GM21367 (cell line): ENCODE measurements at regions not wholly inside any gene's neighbourhood (a gene's known extent, or its start where the extent isn't known, plus 50 kb on each side); places are given as distances from the start of the nearest gene placed in this dataset.
"Not testable (repeated sequence)": the region's sequence is repeated elsewhere in the genome, so short reads cannot be mapped to it uniquely, and the experiment has no call there.

Experiments
- ATAC-seq: cut with Tn5 transposase; IDR thresholded peaks from one replicate; pipeline ENCODE4 v1.9.1; 2021; ENCODE audit not compliant: unreplicated experiment

- no peak for ATAC-seq
Observed at GRCh38 chr5:167823405-167823804, 468.0 kb upstream of the WWC1 start.

- ATAC-seq = no peak
Observed at GRCh38 chr5:167827766-167828165, 463.7 kb upstream of the WWC1 start.

DNA sequence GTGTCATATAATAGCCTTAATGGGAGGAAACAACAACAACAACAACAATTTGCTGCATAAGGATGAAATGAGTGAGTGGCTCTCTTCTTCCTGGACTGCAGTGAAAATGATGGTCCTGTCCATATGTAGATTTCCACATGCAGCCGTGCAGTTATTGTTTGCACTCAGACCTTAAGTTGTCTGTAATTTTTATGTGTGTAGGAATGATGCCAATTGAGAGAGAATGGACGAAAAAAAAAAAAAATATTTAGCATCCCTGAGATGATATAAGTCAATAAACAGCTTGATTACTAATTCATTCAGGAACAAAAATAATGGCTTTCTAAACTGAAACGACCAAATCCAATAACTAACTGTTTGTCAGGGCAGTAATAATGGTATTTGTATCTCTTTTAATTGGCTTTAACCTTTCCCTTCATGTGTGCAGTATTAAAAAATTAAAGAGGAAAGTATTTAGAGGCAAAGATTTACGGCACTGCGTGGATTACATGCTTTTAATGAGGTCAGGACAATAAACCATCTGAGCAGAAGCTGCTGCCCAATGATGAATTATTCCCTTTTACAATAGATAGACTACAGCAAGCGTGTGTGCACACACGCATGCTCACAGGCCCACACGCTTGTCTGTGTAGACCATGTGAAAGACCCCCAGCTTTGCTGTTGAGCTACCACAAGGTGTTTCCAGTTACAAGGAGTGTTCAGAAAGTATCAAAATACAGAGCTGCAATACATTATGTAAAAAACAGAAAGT is 459.5 kb upstream of the WWC1 start:
- ATAC-seq = no peak

GRCh38 chr5:167832609-167833008 is 458.8 kb upstream of the WWC1 start:
- ATAC-seq = no peak

DNA sequence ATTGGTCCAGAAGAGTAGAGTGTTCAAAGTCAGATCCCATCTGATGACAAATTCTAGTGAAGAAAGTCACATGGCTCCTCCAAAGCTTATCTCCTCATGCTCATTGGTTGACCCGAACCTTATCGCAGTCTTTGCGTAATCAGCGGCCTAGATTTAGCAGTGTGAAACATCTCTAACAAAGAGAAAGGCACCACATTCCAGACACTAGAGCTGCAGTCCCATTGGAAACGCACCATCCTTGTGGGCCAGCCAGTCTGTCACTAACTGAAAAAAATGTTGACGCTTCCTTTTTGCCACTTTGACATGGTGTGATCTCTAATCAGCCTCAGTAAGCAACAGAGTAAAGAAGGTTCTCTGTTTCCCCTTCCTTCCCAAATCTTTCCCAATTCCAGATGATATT is 458.0 kb upstream of the WWC1 start:
- ATAC-seq = no peak

- ATAC-seq = no peak
Observed at GRCh38 chr5:167835146-167835545, 456.3 kb upstream of the WWC1 start.

DNA sequence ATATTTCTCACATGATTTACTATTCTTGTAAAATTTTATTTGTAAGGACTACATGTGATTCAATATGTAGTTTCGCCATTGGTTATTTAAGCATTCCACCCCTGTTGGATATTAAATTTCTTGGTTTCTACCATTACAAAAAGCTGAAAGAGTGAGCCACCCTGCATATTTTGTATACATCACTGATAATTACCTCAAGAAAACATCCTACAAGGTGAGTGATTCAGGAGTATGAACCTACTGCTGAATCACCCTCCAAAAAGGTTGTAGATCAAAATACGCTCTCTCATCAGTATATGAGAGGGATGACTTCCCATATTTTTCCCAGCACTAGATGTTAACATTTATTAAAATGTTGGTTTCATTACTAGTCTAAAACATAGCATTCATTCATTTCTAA is 454.3 kb upstream of the WWC1 start:
- ATAC-seq = no peak

DNA sequence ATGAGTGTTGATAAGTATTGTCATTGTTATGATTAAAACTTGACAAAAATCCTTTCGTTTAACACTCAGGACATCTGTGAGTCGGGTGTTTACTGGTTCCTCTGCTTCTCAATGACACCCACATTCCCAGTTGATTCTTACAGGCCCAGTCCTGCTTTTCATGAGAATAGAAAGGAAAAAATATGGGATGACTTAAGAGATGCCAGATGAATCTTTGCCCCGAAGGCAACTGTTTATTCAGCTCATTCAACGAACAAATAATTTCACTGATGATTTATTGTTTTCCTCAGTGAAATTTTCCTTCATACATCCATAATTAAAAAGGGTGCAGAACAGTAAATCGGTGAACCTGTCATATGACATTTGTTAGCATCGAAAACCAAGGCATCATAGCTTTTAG is 452.4 kb upstream of the WWC1 start:
- ATAC-seq = no peak

GRCh38 chr5:167840527-167841130 is 450.8 kb upstream of the WWC1 start:
- no peak for ATAC-seq

DNA sequence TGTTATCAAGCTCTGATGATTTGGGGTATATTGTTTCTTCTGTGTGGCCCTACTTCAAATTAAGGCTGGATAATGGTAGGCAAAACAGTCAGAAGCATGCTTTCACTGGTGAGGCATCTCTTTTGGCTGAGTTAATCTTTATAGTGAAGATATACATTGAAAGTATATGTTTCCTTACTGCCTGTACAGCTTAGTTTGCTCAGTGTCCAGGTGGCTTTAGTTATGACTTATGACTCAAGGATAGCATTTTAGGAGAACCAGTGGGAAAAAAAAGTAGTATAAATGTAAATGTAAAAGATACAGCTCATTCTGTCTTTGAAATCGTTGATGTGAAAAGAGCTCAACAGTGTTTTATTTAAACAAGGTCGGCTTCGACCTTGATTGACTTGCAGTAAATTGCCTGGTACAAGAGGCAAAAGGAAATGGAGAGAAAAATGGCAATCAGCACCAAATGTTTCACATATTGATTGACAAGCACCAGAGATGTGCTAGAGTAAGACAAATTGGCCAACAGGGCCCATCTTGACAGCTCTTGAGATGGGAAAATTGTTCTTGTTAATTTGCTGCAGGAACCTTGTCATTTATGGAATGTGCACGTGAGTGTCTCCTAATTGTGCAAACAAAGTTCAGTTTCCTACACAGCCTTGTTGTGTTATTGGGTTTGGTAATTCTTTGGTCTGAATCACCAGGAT is 447.4 kb upstream of the WWC1 start:
- no peak for ATAC-seq

DNA sequence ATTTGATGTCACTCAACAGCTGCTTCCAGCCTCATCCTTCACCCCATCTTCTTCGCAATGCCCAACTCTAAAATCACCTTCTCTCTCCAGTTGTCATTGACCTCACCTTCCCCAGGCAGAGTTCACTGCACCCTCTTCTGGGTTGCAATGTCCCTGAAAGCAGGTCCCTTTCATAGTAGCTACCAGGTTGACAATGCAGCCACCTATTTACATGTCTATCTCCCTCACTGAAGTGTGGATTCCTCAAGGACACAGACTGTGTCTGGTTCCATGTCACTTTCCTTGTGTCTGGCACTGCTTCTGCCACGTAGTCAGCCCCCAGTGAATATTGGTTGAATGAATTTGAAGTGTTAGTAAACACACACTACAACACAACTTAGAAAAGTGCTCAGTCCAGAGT is 445.5 kb upstream of the WWC1 start:
- ATAC-seq = no peak

- ATAC-seq = no peak
Observed at GRCh38 chr5:167849874-167850273, 441.6 kb upstream of the WWC1 start.

DNA sequence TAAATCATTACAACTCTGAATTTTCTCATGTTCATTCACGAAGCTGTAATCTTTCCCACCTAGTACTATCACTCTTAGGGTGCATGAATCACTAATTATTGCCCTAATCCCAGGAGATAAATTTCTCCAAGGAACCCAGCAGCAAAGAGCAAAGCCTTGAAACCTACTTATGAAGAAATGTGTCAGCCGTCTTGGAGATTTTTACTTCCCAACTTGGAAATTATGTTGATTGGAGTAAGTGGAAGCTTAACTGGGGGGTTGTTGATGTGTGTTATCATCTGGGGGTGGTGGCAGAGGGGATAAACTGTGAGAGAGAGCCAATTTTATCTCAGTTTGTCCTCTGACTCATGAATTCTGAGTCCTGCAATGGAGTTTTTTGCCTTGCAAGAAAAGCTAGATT is 440.5 kb upstream of the WWC1 start:
- ATAC-seq = no peak

DNA sequence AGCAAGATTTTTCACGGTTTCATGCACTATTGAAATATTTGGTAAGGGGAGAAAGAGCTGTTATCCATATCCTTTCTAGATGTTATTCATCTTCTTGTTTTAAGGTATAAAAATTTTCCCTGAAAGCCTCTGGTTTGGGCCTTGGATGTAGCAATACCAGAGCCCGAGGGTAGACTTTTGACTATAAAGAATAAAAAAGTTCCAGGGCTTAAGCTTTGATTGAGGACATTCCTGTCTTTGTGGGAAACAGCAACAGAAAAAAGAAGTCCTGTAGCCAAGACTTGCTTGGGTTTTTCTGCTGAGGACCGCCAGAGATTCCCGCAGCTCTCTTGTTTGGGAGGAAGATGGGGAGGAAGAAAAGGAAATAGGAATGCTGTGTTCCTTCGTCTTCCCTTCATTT is 440.0 kb upstream of the WWC1 start:
- no peak for ATAC-seq

GRCh38 chr5:167852515-167852914 is 438.9 kb upstream of the WWC1 start:
- ATAC-seq = no peak

GRCh38 chr5:167853421-167853820 is 438.0 kb upstream of the WWC1 start:
- no peak for ATAC-seq

DNA sequence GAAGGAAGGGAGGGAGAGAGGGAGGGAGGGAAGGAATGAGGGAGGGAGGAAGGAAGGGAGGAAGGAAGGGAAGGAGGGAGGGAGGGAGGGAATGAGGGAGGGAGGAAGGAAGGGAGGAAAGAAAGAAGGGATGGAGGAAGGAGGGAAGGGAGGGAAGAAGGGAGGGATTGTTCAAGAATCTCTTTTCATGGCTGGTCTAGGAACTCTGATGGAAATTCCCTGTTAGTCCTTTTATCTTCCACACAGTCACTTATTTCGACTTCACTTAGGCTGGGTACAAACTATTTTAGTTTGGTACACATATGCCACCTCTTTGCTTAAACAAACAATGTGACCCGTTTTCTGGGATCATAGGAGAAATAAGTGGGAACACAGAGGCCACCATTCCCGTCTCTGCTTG is 435.6 kb upstream of the WWC1 start:
- ATAC-seq = no peak

GRCh38 chr5:167857321-167857720 is 434.1 kb upstream of the WWC1 start:
- no peak for ATAC-seq

- ATAC-seq = not testable (repeated sequence)
Observed at GRCh38 chr5:167858186-167858855, 433.1 kb upstream of the WWC1 start.

- ATAC-seq = no peak
Observed at GRCh38 chr5:167861129-167861927, 430.1 kb upstream of the WWC1 start.

- ATAC-seq = no peak
Observed at GRCh38 chr5:167861928-167862426, 429.5 kb upstream of the WWC1 start.
